ENCODE measurements at regions not wholly inside any gene's neighbourhood (a gene's known extent, or its start where the extent isn't known, plus 50 kb on each side); places are given as distances from the start of the nearest gene placed in this dataset.

- TF ChIP-seq POLR2AphosphoS5 (IDR thresholded peaks at IDR 0.05; ENCODE audit: low read depth, low read length) (no peak), POLR2A (IDR thresholded peaks at IDR 0.05; ENCODE audit: low read depth, low read length) (no peak)
These were observed 547.7 kb upstream of the MCTP2 start for GRCh38 chr15:93683651-93684050.
